Neutrophil (primary cell): ENCODE measurements at regions not wholly inside any gene's neighbourhood (a gene's known extent, or its start where the extent isn't known, plus 50 kb on each side); places are given as distances from the start of the nearest gene placed in this dataset.
"Not testable (repeated sequence)": the region's sequence is repeated elsewhere in the genome, so short reads cannot be mapped to it uniquely, and the experiment has no call there.

ENCODE experiments used
- H3K27ac ChIP-seq: fragments of 200-600 bp; sonication (generic); 2 replicates; pipeline ENCODE4 v1.5.1; 2016; ENCODE audit warnings: mild to moderate bottlenecking, moderate library complexity
- H3K27me3 ChIP-seq: fragments of 200-600 bp; sonication (generic); 2 replicates; pipeline ENCODE4 v1.6.0; 2016; ENCODE audit warnings: mild to moderate bottlenecking
- H3K36me3 ChIP-seq: fragments of 200-600 bp; sonication (generic); 2 replicates; pipeline ENCODE4 v1.5.1; 2017
- H3K4me1 ChIP-seq, 2 experiments: fragments of 200-600 bp in 1 of 2; sonication (generic) in 1 of 2; 1 replicate in 1 of 2; 2 replicates in 1 of 2; pipeline versions ENCODE4 v1.5.1 to v1.6.1; 2013 to 2016; ENCODE audit warnings: low read depth in 1 of 2, low read length in 1 of 2, mild to moderate bottlenecking in 1 of 2, moderate library complexity in 1 of 2; ENCODE audit not compliant: control insufficient read depth in 1 of 2, insufficient read depth in 1 of 2
- H3K4me3 ChIP-seq, 2 experiments: fragments of 200-600 bp in 1 of 2; sonication (generic) in 1 of 2; 1 replicate in 1 of 2; 2 replicates in 1 of 2; pipeline ENCODE4 v1.5.1; 2013 to 2016; ENCODE audit warnings: low read depth in 1 of 2, low read length in 1 of 2, mild to moderate bottlenecking in 1 of 2, moderate library complexity in 1 of 2
- H3K9me3 ChIP-seq: fragments of 200-600 bp; sonication (generic); 2 replicates; pipeline ENCODE4 v1.5.1; 2016
- CTCF ChIP-seq: fragments of 200-600 bp; sonication (generic); IDR thresholded peaks from 2 replicates; pipeline ENCODE4 v1.5.1; 2016; ENCODE audit warnings: antibody characterized with exemption

- Histone ChIP-seq H3K9me3 (no peaks in the 10 kb centered on the region), H3K36me3 (no peaks in the 10 kb centered on the region), H3K4me3 (no peak overlapping the region), H3K27me3 (peaks cover 5% of the 10 kb centered on the region), H3K27ac (no peak overlapping the region), H3K4me1 (no peaks in the 10 kb centered on the region)
- TF ChIP-seq CTCF = no peak
Observed at GRCh38 chr5:40227366-40227765, 452.3 kb upstream of the PTGER4 start.

GRCh38 chr5:40226906-40227305 lies 452.8 kb upstream of the PTGER4 start:
- H3K4me1 ChIP-seq = no peaks in the 10 kb centered on the region
- no peak for TF ChIP-seq CTCF
- H3K36me3 ChIP-seq = no peaks in the 10 kb centered on the region
- no peak overlapping the region for H3K27ac ChIP-seq
- peaks cover 5% of the 10 kb centered on the region for H3K27me3 ChIP-seq
- H3K9me3 ChIP-seq = no peaks in the 10 kb centered on the region
- H3K4me3 ChIP-seq = no peak overlapping the region

- H3K27me3 ChIP-seq, H3K27ac ChIP-seq, H3K4me3 ChIP-seq, H3K36me3 ChIP-seq, H3K4me1 ChIP-seq, H3K9me3 ChIP-seq: not testable (repeated sequence)
Observed at GRCh38 chr5:40225147-40225546, 454.6 kb upstream of the PTGER4 start.

GRCh38 chr5:40224421-40224820 lies 455.3 kb upstream of the PTGER4 start:
- TF ChIP-seq CTCF = no peak
- no peaks in the 10 kb centered on the region for H3K9me3 ChIP-seq
- H3K27me3 ChIP-seq = peaks cover 5% of the 10 kb centered on the region
- no peak overlapping the region for H3K27ac ChIP-seq
- no peaks in the 10 kb centered on the region for H3K36me3 ChIP-seq
- no peaks in the 10 kb centered on the region for H3K4me1 ChIP-seq
- H3K4me3 ChIP-seq = no peak overlapping the region

GRCh38 chr5:40223884-40224402 lies 455.8 kb upstream of the PTGER4 start:
- H3K36me3 ChIP-seq = no peaks in the 10 kb centered on the region
- no peaks in the 10 kb centered on the region for H3K9me3 ChIP-seq
- no peak overlapping the region for H3K27ac ChIP-seq
- no peak overlapping the region for H3K4me3 ChIP-seq
- no peak for TF ChIP-seq CTCF
- H3K27me3 ChIP-seq = peaks cover 5% of the 10 kb centered on the region
- no peaks in the 10 kb centered on the region for H3K4me1 ChIP-seq

GRCh38 chr5:40221796-40222195 lies 457.9 kb upstream of the PTGER4 start:
- Histone ChIP-seq H3K27me3 (peaks cover 5% of the 10 kb centered on the region), H3K9me3 (no peaks in the 10 kb centered on the region), H3K27ac (no peak overlapping the region), H3K4me3 (no peak overlapping the region), H3K4me1 (no peaks in the 10 kb centered on the region), H3K36me3 (no peaks in the 10 kb centered on the region)
- no peak for TF ChIP-seq CTCF
